Liver (tissue), 3 donors: ENCODE measurements at regions not wholly inside any gene's neighbourhood (a gene's known extent, or its start where the extent isn't known, plus 50 kb on each side); places are given as distances from the start of the nearest gene placed in this dataset.

Experiments
- EGR1 ChIP-seq, 2 donors: IDR thresholded peaks; 2 replicates each; pipeline ENCODE4 v1.6.1; 2016 to 2018; ENCODE audit warnings: antibody characterized with exemption in 2 of 2, low read depth in 2 of 2
- FOXA1 ChIP-seq: IDR thresholded peaks from 2 replicates; pipeline ENCODE4 v1.6.1; 2016; ENCODE audit warnings: antibody characterized with exemption
- GABPA ChIP-seq, 2 donors: IDR thresholded peaks in 1 of 2; conservative IDR thresholded peaks in 1 of 2; 2 replicates each; pipeline ENCODE4 v1.6.1; 2016; ENCODE audit warnings: antibody characterized with exemption in 2 of 2, mild to moderate bottlenecking in 1 of 2, moderate library complexity in 1 of 2
- HNF4G ChIP-seq: IDR thresholded peaks from 2 replicates; pipeline ENCODE4 v1.6.1; 2016; ENCODE audit warnings: antibody characterized with exemption
- JUND ChIP-seq, 2 donors: IDR thresholded peaks; 2 replicates each; pipeline ENCODE4 v1.6.1; 2016; ENCODE audit warnings: antibody characterized with exemption in 2 of 2
- MAX ChIP-seq: IDR thresholded peaks from 2 replicates; pipeline ENCODE4 v1.6.1; 2016; ENCODE audit warnings: antibody characterized with exemption
- RXRA ChIP-seq, 2 donors: IDR thresholded peaks; 2 replicates each; pipeline ENCODE4 v1.6.1; 2017 to 2018; ENCODE audit warnings: antibody characterized with exemption in 2 of 2, mild to moderate bottlenecking in 1 of 2
- SP1 ChIP-seq: IDR thresholded peaks from 2 replicates; pipeline ENCODE4 v1.6.1; 2018; ENCODE audit warnings: antibody characterized with exemption, mild to moderate bottlenecking
- TAF1 ChIP-seq: conservative IDR thresholded peaks from 2 replicates; pipeline ENCODE4 v1.6.1; 2016; ENCODE audit warnings: antibody characterized with exemption, mild to moderate bottlenecking
- YY1 ChIP-seq: IDR thresholded peaks from 2 replicates; pipeline ENCODE4 v1.6.1; 2016; ENCODE audit warnings: antibody characterized with exemption, mild to moderate bottlenecking
- TF ChIP-seq, protein P1 (sequence below): fragments of 150-350 bp; IDR thresholded peaks from 2 replicates; pipeline ENCODE4 v1.5.1; 2017; ENCODE audit warnings: improper control_type of control experiment, low read depth, low read length; ENCODE audit not compliant: missing input control
- TF ChIP-seq, protein P2 (sequence below): IDR thresholded peaks from 2 replicates; pipeline ENCODE4 v1.6.1; 2016; ENCODE audit warnings: antibody characterized with exemption
- TF ChIP-seq, protein P3 (sequence below): IDR thresholded peaks from 2 replicates; pipeline ENCODE4 v1.6.1; 2016; ENCODE audit warnings: antibody characterized with exemption, mild to moderate bottlenecking
- TF ChIP-seq, protein P4 (sequence below): IDR thresholded peaks from 2 replicates; pipeline ENCODE4 v1.6.1; 2016; ENCODE audit warnings: antibody characterized with exemption
- donor health status: healthy.
- donor health status: healthy.

DNA sequence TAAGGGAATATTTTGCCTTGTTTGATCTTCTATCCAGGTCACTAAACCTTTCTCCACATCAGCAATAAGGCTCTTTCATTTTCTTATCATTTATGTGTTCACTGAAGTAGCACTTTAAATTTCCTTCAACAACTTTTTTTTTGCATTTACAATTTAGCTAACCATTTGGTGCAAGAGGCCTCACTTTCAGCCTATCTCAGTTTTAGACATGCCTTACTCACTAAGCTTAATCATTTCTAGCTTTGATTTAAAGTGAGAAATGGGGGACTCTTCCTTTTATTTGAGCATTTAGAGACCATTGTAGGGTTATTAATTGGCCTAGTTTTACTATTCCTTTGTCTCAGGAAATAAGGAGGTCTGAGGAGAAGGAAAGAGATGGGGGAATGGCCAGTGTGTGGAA is 250.5 kb downstream of the AUH start:
- TF ChIP-seq GABPA (IDR thresholded peaks at IDR 0.05 in 1 of 2, conservative IDR thresholded peaks at IDR 0.05 in 1 of 2) (no peak), YY1 (no peak), HNF4G (no peak), RXRA (IDR thresholded peaks at IDR 0.05) (no peak), JUND (IDR thresholded peaks at IDR 0.05) (no peak), TAF1 (no peak), MAX (no peak), FOXA1 (no peak), EGR1 (IDR thresholded peaks at IDR 0.05; ENCODE audit: low read depth in 2 of 2) (no peak), SP1 (no peak)
- TF ChIP-seq, protein P1, sequence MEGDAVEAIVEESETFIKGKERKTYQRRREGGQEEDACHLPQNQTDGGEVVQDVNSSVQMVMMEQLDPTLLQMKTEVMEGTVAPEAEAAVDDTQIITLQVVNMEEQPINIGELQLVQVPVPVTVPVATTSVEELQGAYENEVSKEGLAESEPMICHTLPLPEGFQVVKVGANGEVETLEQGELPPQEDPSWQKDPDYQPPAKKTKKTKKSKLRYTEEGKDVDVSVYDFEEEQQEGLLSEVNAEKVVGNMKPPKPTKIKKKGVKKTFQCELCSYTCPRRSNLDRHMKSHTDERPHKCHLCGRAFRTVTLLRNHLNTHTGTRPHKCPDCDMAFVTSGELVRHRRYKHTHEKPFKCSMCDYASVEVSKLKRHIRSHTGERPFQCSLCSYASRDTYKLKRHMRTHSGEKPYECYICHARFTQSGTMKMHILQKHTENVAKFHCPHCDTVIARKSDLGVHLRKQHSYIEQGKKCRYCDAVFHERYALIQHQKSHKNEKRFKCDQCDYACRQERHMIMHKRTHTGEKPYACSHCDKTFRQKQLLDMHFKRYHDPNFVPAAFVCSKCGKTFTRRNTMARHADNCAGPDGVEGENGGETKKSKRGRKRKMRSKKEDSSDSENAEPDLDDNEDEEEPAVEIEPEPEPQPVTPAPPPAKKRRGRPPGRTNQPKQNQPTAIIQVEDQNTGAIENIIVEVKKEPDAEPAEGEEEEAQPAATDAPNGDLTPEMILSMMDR = no peak
- TF ChIP-seq, protein P2, sequence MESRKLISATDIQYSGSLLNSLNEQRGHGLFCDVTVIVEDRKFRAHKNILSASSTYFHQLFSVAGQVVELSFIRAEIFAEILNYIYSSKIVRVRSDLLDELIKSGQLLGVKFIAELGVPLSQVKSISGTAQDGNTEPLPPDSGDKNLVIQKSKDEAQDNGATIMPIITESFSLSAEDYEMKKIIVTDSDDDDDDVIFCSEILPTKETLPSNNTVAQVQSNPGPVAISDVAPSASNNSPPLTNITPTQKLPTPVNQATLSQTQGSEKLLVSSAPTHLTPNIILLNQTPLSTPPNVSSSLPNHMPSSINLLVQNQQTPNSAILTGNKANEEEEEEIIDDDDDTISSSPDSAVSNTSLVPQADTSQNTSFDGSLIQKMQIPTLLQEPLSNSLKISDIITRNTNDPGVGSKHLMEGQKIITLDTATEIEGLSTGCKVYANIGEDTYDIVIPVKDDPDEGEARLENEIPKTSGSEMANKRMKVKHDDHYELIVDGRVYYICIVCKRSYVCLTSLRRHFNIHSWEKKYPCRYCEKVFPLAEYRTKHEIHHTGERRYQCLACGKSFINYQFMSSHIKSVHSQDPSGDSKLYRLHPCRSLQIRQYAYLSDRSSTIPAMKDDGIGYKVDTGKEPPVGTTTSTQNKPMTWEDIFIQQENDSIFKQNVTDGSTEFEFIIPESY = no peak
- TF ChIP-seq, protein P3, sequence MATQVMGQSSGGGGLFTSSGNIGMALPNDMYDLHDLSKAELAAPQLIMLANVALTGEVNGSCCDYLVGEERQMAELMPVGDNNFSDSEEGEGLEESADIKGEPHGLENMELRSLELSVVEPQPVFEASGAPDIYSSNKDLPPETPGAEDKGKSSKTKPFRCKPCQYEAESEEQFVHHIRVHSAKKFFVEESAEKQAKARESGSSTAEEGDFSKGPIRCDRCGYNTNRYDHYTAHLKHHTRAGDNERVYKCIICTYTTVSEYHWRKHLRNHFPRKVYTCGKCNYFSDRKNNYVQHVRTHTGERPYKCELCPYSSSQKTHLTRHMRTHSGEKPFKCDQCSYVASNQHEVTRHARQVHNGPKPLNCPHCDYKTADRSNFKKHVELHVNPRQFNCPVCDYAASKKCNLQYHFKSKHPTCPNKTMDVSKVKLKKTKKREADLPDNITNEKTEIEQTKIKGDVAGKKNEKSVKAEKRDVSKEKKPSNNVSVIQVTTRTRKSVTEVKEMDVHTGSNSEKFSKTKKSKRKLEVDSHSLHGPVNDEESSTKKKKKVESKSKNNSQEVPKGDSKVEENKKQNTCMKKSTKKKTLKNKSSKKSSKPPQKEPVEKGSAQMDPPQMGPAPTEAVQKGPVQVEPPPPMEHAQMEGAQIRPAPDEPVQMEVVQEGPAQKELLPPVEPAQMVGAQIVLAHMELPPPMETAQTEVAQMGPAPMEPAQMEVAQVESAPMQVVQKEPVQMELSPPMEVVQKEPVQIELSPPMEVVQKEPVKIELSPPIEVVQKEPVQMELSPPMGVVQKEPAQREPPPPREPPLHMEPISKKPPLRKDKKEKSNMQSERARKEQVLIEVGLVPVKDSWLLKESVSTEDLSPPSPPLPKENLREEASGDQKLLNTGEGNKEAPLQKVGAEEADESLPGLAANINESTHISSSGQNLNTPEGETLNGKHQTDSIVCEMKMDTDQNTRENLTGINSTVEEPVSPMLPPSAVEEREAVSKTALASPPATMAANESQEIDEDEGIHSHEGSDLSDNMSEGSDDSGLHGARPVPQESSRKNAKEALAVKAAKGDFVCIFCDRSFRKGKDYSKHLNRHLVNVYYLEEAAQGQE = no peak
- TF ChIP-seq, protein P4, sequence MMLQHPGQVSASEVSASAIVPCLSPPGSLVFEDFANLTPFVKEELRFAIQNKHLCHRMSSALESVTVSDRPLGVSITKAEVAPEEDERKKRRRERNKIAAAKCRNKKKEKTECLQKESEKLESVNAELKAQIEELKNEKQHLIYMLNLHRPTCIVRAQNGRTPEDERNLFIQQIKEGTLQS = no peak
